ENCODE measurements at regions not wholly inside any gene's neighbourhood (a gene's known extent, or its start where the extent isn't known, plus 50 kb on each side); places are given as distances from the start of the nearest gene placed in this dataset.

DNA sequence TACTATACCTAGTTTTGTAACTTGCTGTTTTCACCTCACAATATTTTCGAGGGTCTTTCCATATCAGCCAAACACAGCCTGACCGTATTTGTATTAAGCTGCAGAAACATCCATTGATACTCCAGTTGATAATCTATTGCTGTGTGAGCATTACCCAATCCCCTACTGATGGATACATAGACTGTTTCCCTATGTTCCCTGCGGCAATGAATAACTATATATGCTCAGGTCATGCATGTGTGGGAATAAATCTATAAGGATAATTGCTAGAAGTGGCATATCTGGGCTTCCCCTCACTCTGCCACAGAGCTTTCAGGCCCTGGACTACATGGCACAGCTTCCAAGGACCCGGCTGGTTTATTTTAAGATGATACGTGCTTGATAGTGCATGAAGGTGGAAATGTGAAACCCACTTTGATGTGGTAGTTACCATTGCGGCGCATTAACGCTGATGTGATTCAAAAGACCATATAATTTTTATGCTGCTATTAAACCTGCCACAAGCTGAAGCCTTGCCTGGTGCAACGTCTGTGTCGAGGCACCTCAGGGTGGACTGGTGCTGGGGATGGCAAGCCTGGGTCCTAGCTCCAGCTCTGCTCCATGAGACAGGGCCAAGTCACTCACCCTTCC lies 81.4 kb upstream of the KCNK12 start:
- no peak overlapping the region for H3K4me3 ChIP-seq
- H3K36me3 ChIP-seq (ENCODE audit: low read depth, missing control alignments), result no peaks in the 10 kb centered on the region
- no peaks in the 10 kb centered on the region for H3K9me3 ChIP-seq
- H3K27ac ChIP-seq, result no peak overlapping the region
- intact Hi-C loops (cut with DNase I; ENCODE audit: low total_unique reads), result no loop called here
- H3K4me1 ChIP-seq, result peaks cover 9% of the 10 kb centered on the region
- 88 to 90% methylated on average over 10 of the region's 10 CpGs for WGBS, 2 donors
- DNase-seq, result no peak
- no peak for TF ChIP-seq POLR2A (IDR thresholded peaks at IDR 0.05)
- TF ChIP-seq, protein P1, sequence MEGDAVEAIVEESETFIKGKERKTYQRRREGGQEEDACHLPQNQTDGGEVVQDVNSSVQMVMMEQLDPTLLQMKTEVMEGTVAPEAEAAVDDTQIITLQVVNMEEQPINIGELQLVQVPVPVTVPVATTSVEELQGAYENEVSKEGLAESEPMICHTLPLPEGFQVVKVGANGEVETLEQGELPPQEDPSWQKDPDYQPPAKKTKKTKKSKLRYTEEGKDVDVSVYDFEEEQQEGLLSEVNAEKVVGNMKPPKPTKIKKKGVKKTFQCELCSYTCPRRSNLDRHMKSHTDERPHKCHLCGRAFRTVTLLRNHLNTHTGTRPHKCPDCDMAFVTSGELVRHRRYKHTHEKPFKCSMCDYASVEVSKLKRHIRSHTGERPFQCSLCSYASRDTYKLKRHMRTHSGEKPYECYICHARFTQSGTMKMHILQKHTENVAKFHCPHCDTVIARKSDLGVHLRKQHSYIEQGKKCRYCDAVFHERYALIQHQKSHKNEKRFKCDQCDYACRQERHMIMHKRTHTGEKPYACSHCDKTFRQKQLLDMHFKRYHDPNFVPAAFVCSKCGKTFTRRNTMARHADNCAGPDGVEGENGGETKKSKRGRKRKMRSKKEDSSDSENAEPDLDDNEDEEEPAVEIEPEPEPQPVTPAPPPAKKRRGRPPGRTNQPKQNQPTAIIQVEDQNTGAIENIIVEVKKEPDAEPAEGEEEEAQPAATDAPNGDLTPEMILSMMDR (IDR thresholded peaks at IDR 0.05), result no peak
- H3K27me3 ChIP-seq, result no peaks in the 10 kb centered on the region

GRCh38 chr2:47651296-47651695 lies 80.5 kb upstream of the KCNK12 start:
- 75 to 82% methylated on average over 2 to 5 of the region's 5 CpGs for WGBS, 2 donors
- no peak overlapping the region for H3K27ac ChIP-seq
- no peak for DNase-seq
- H3K4me3 ChIP-seq, result no peak overlapping the region
- H3K27me3 ChIP-seq, result no peaks in the 10 kb centered on the region
- no peaks in the 10 kb centered on the region for H3K9me3 ChIP-seq
- H3K36me3 ChIP-seq (ENCODE audit: low read depth, missing control alignments), result no peaks in the 10 kb centered on the region
- intact Hi-C loops (cut with DNase I; ENCODE audit: low total_unique reads), result no loop called here
- peaks cover 9% of the 10 kb centered on the region for H3K4me1 ChIP-seq
- TF ChIP-seq, protein P1 (IDR thresholded peaks at IDR 0.05), result no peak
- no peak for TF ChIP-seq POLR2A (IDR thresholded peaks at IDR 0.05)

- TF ChIP-seq, protein P1 (IDR thresholded peaks at IDR 0.05), result no peak
- TF ChIP-seq POLR2A (IDR thresholded peaks at IDR 0.05), result no peak
- no peak overlapping the region for H3K4me3 ChIP-seq
- H3K27me3 ChIP-seq, result no peaks in the 10 kb centered on the region
- H3K36me3 ChIP-seq (ENCODE audit: low read depth, missing control alignments), result no peaks in the 10 kb centered on the region
- intact Hi-C loops (cut with DNase I; ENCODE audit: low total_unique reads), result no loop called here
- no peak for DNase-seq
- no peaks in the 10 kb centered on the region for H3K9me3 ChIP-seq
- 90 to 92% methylated on average over 9 of the region's 9 CpGs for WGBS, 2 donors
- H3K4me1 ChIP-seq, result peaks cover 9% of the 10 kb centered on the region
- H3K27ac ChIP-seq, result no peak overlapping the region
Observed at GRCh38 chr2:47650001-47650535, 79.3 kb upstream of the KCNK12 start.

DNA sequence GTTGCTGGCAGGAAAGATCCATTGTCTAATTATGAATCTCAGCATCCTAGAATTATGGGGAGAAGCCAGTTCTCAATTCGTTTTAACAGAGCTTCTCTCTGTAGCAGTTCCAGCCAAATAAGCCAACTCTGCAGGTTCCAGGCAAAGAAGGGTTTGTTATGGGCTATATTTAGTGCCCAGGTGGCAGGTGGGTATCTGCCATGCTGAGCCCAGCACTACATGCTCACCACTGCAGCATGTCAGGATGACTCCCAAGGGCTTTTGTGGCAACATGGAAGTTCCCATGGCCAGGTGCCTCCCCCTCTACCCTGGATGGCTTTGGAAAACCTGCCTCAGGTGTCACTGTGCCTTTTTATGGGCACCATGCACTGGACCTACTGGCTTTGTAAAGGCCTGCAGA lies 74.5 kb upstream of the KCNK12 start:
- H3K36me3 ChIP-seq (ENCODE audit: low read depth, missing control alignments), result no peaks in the 10 kb centered on the region
- no peak overlapping the region for H3K27ac ChIP-seq
- no peak for DNase-seq
- H3K9me3 ChIP-seq, result no peaks in the 10 kb centered on the region
- intact Hi-C loops (cut with DNase I; ENCODE audit: low total_unique reads), result no loop called here
- 48 to 50% methylated on average over 1 of the region's 1 CpG for WGBS, 2 donors
- TF ChIP-seq, protein P1 (IDR thresholded peaks at IDR 0.05), result no peak
- TF ChIP-seq POLR2A (IDR thresholded peaks at IDR 0.05), result no peak
- no peak overlapping the region for H3K4me3 ChIP-seq
- H3K27me3 ChIP-seq, result no peaks in the 10 kb centered on the region
- H3K4me1 ChIP-seq, result no peaks in the 10 kb centered on the region

GRCh38 chr2:47644351-47644750 lies 73.6 kb upstream of the KCNK12 start:
- no peak overlapping the region for H3K27ac ChIP-seq
- no peaks in the 10 kb centered on the region for H3K4me1 ChIP-seq
- WGBS, 2 donors, result 90 to 92% methylated on average over 4 of the region's 4 CpGs
- H3K4me3 ChIP-seq, result no peak overlapping the region
- no peaks in the 10 kb centered on the region for H3K9me3 ChIP-seq
- no peak for DNase-seq
- intact Hi-C loops (cut with DNase I; ENCODE audit: low total_unique reads), result no loop called here
- H3K27me3 ChIP-seq, result no peaks in the 10 kb centered on the region
- no peaks in the 10 kb centered on the region for H3K36me3 ChIP-seq (ENCODE audit: low read depth, missing control alignments)
- TF ChIP-seq, protein P1 (IDR thresholded peaks at IDR 0.05), result no peak
- TF ChIP-seq POLR2A (IDR thresholded peaks at IDR 0.05), result no peak

All from testis (tissue), 2 donors.